Peyer's patch (tissue), 4 donors: ENCODE measurements at regions not wholly inside any gene's neighbourhood (a gene's known extent, or its start where the extent isn't known, plus 50 kb on each side); places are given as distances from the start of the nearest gene placed in this dataset.

Source experiments
- DNase-seq, 3 donors: peaks; one replicate each; pipeline ENCODE4 v3.0.0-alpha.2; 2017 to 2019
- H3K27ac ChIP-seq, 4 donors: fragments of 200-600 bp; sonication (generic); one replicate each; pipeline ENCODE4 v1.5.1; 2016 to 2019
- H3K27me3 ChIP-seq, 2 donors: fragments of 200-600 bp; sonication (generic); one replicate each; pipeline ENCODE4 v1.5.1; 2019
- H3K36me3 ChIP-seq, 3 donors: fragments of 200-600 bp; sonication (generic); one replicate each; pipeline ENCODE4 v1.5.1; 2016 to 2019
- H3K4me1 ChIP-seq, 4 donors: fragments of 200-600 bp; sonication (generic); one replicate each; pipeline ENCODE4 v1.5.1; 2016 to 2019
- H3K4me3 ChIP-seq, 4 donors: fragments of 200-600 bp; sonication (generic); 1 replicate in 3 of 4; 2 replicates in 1 of 4; pipeline ENCODE4 v1.5.1; 2016 to 2019; ENCODE audit warnings: mild to moderate bottlenecking in 1 of 4
- H3K9me3 ChIP-seq, 4 donors: fragments of 200-600 bp; sonication (generic); one replicate each; pipeline ENCODE4 v1.5.1; 2016 to 2019; ENCODE audit warnings: mild to moderate bottlenecking in 1 of 4
- POLR2A ChIP-seq, 2 donors: fragments of 450-650 bp; IDR thresholded peaks; one replicate each; pipeline ENCODE4 v1.5.1; 2017; ENCODE audit warnings: antibody characterized with exemption in 2 of 2, mild to moderate bottlenecking in 2 of 2, moderate library complexity in 2 of 2
- TF ChIP-seq, protein P1 (sequence below), 6 experiments: fragments of 450-650 bp in 4 of 6; fragments of 200-600 bp in 2 of 6; sonication (generic) in 1 of 6; IDR thresholded peaks; one replicate each; pipeline ENCODE4 v1.5.1; 2017 to 2019; ENCODE audit warnings: antibody characterized with exemption in 6 of 6, mild to moderate bottlenecking in 3 of 6, moderate library complexity in 1 of 6

DNA sequence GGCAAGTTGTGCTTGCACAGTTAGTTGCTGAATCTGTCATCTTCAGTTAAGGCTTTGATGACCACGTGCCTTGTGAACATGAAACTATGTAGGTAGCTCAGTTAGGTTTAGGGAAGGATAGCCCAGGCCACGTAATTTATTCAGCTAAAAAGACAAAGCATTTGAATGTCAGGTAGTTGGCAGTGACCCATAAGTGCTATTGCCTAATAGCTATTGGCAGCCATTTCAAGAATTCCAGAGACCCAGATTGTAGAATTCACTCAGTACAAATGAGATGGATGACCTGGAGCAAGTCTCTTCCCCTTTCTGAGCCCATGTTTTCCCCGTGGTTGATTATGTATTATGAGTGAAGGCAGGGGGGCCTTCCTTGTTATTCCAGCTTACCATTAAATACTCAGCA is 265.3 kb upstream of the ANO5 start:
- H3K27ac ChIP-seq: no peak overlapping the region
- no peaks in the 10 kb centered on the region for H3K4me1 ChIP-seq
- TF ChIP-seq POLR2A (IDR thresholded peaks at IDR 0.05): no peak
- TF ChIP-seq, protein P1, sequence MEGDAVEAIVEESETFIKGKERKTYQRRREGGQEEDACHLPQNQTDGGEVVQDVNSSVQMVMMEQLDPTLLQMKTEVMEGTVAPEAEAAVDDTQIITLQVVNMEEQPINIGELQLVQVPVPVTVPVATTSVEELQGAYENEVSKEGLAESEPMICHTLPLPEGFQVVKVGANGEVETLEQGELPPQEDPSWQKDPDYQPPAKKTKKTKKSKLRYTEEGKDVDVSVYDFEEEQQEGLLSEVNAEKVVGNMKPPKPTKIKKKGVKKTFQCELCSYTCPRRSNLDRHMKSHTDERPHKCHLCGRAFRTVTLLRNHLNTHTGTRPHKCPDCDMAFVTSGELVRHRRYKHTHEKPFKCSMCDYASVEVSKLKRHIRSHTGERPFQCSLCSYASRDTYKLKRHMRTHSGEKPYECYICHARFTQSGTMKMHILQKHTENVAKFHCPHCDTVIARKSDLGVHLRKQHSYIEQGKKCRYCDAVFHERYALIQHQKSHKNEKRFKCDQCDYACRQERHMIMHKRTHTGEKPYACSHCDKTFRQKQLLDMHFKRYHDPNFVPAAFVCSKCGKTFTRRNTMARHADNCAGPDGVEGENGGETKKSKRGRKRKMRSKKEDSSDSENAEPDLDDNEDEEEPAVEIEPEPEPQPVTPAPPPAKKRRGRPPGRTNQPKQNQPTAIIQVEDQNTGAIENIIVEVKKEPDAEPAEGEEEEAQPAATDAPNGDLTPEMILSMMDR (IDR thresholded peaks at IDR 0.05): no peak
- no peak for DNase-seq
- H3K36me3 ChIP-seq: no peaks in the 10 kb centered on the region
- no peaks in the 10 kb centered on the region for H3K27me3 ChIP-seq
- no peak overlapping the region for H3K4me3 ChIP-seq
- no peaks in the 10 kb centered on the region for H3K9me3 ChIP-seq

GRCh38 chr11:21928847-21929246 is 264.0 kb upstream of the ANO5 start:
- H3K36me3 ChIP-seq: no peaks in the 10 kb centered on the region
- H3K27ac ChIP-seq: no peak overlapping the region
- H3K9me3 ChIP-seq: no peaks in the 10 kb centered on the region
- no peak overlapping the region for H3K4me3 ChIP-seq
- H3K27me3 ChIP-seq: no peaks in the 10 kb centered on the region
- no peaks in the 10 kb centered on the region for H3K4me1 ChIP-seq
- TF ChIP-seq, protein P1 (IDR thresholded peaks at IDR 0.05): no peak
- TF ChIP-seq POLR2A (IDR thresholded peaks at IDR 0.05): no peak
- no peak for DNase-seq

DNA sequence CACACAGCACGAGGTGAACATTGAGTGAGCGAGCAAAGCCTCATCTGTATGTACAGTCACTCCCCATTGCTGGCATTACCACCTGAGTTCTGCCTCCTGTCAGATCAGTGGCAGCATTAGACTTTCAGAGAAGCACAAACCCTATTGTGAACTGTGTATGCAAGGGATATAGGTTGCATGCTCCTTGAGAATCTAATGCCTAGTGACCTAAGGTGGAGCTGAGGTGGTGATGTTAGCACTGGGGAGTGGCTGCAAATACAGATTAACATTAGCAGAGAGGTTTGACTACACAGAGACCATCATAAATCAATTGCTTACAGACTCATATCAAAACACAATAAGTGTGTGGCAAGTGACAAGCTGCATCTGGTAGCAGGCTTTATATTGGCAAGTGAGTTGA is 262.5 kb upstream of the ANO5 start:
- DNase-seq: no peak
- no peak overlapping the region for H3K4me3 ChIP-seq
- H3K27me3 ChIP-seq: no peaks in the 10 kb centered on the region
- no peak overlapping the region for H3K27ac ChIP-seq
- no peaks in the 10 kb centered on the region for H3K4me1 ChIP-seq
- TF ChIP-seq, protein P1 (IDR thresholded peaks at IDR 0.05): no peak
- TF ChIP-seq POLR2A (IDR thresholded peaks at IDR 0.05): no peak
- H3K36me3 ChIP-seq: no peaks in the 10 kb centered on the region
- H3K9me3 ChIP-seq: no peaks in the 10 kb centered on the region

DNA sequence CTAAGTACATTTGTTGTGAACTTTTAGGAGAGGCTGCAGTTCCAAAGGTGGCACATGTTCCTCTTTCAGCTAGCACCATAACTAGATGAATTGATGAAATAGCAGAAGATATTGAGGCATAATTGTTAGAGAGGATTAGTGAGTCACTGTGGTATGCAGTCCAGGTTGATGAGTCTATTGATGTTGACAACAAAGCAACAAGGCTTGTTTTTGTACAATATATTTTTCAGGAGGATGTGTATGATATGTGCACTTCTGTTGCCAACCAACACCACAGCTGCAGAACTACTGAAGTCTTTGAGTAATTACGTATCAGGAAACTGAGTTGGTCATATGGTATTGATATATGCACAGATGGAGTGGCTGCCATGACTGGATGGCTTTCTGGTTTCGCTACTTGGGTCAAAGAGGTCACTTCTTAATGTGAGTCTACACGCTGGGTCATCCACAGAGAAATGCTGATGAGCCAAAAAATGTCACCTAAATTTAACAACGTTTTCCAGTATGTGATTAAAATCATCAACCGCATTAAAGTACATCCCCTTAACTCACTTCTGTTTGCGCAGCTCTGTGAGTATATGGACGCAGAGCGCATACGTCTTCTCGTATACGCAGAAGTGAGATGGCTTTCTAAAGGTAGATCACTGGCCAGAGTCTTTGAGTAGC is 261.3 kb upstream of the ANO5 start:
- Histone ChIP-seq H3K4me3 (no peak overlapping the region), H3K36me3 (no peaks in the 10 kb centered on the region), H3K9me3 (no peaks in the 10 kb centered on the region), H3K27ac (no peak overlapping the region), H3K27me3 (no peaks in the 10 kb centered on the region), H3K4me1 (no peaks in the 10 kb centered on the region)
- DNase-seq: no peak
- no peak for TF ChIP-seq POLR2A (IDR thresholded peaks at IDR 0.05)
- TF ChIP-seq, protein P1 (IDR thresholded peaks at IDR 0.05): no peak

DNA sequence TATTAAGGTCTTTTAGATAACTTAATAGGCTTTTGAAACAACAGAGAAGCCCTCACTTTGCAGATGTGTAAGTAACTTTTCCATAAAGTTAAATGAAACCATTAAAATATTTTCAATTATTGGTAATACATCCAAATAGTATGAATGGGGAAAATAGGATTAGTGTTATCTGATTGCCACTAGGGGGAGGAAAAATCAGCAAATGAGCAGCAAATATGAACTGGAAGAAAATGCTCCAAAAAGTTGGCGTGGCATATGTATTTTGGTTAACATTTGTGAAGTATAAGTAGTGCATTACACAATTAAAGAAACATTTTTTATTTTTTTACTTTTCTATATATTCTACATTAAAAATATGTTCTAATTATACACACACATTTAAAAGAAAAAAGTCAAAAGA is 259.8 kb upstream of the ANO5 start:
- no peak for TF ChIP-seq POLR2A (IDR thresholded peaks at IDR 0.05)
- TF ChIP-seq, protein P1 (IDR thresholded peaks at IDR 0.05): peak in 4 of 6 experiments; percentile 15 to 31 (median 24)
- Histone ChIP-seq H3K4me1 (no peaks in the 10 kb centered on the region), H3K9me3 (no peaks in the 10 kb centered on the region), H3K27me3 (no peaks in the 10 kb centered on the region), H3K27ac (no peak overlapping the region), H3K36me3 (no peaks in the 10 kb centered on the region), H3K4me3 (no peak overlapping the region)
- DNase-seq: no peak

- no peak for DNase-seq
- no peaks in the 10 kb centered on the region for H3K36me3 ChIP-seq
Measured at GRCh38 chr11:21944577-21944976, 248.3 kb upstream of the ANO5 start.

More at GRCh38 chr11:21944577-21944976, 248.3 kb upstream of the ANO5 start:
- no peaks in the 10 kb centered on the region for H3K4me1 ChIP-seq
- no peak for TF ChIP-seq POLR2A (IDR thresholded peaks at IDR 0.05)
- TF ChIP-seq, protein P1 (IDR thresholded peaks at IDR 0.05): no peak
- no peak overlapping the region for H3K4me3 ChIP-seq
- no peaks in the 10 kb centered on the region for H3K27me3 ChIP-seq
- no peak overlapping the region for H3K27ac ChIP-seq
- no peaks in the 10 kb centered on the region for H3K9me3 ChIP-seq
